ENCODE measurements at regions not wholly inside any gene's neighbourhood (a gene's known extent, or its start where the extent isn't known, plus 50 kb on each side); places are given as distances from the start of the nearest gene placed in this dataset.

DNA sequence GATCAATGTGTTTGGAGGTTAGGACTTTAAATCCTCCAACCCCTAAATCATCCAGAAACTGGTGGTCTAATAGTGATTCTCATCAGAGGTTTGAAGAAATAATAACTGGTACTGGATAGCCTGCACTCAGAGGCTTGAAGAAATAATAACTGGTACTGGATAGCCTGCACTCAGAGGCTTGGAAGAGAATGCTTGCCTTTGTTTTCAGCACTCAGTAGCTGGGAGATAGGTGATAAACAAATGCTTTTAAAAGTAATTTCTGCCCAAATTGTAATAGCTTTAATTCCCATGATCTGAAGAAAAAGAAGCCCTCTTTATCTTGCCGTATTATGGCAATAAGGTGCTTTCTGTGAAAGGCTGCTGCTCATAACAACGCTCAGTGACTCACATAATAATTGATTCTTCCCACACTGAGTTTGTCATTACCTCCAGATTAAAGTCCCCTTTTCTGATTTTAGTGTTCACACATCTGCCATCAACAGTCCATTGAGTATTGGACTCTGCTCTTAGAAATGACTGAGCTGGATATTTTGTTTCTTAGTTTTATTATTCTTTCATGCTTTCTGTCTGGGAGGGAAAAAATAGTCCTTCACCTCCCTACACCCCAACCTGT lies 112.3 kb upstream of the PHYHIPL start:
- intact Hi-C loops (cut with micrococcal nuclease) = no loop called here
- TF ChIP-seq, protein P1, sequence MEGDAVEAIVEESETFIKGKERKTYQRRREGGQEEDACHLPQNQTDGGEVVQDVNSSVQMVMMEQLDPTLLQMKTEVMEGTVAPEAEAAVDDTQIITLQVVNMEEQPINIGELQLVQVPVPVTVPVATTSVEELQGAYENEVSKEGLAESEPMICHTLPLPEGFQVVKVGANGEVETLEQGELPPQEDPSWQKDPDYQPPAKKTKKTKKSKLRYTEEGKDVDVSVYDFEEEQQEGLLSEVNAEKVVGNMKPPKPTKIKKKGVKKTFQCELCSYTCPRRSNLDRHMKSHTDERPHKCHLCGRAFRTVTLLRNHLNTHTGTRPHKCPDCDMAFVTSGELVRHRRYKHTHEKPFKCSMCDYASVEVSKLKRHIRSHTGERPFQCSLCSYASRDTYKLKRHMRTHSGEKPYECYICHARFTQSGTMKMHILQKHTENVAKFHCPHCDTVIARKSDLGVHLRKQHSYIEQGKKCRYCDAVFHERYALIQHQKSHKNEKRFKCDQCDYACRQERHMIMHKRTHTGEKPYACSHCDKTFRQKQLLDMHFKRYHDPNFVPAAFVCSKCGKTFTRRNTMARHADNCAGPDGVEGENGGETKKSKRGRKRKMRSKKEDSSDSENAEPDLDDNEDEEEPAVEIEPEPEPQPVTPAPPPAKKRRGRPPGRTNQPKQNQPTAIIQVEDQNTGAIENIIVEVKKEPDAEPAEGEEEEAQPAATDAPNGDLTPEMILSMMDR (IDR thresholded peaks at IDR 0.05) = no peak
- POLR2A ChIA-PET = no interaction called here

DNA sequence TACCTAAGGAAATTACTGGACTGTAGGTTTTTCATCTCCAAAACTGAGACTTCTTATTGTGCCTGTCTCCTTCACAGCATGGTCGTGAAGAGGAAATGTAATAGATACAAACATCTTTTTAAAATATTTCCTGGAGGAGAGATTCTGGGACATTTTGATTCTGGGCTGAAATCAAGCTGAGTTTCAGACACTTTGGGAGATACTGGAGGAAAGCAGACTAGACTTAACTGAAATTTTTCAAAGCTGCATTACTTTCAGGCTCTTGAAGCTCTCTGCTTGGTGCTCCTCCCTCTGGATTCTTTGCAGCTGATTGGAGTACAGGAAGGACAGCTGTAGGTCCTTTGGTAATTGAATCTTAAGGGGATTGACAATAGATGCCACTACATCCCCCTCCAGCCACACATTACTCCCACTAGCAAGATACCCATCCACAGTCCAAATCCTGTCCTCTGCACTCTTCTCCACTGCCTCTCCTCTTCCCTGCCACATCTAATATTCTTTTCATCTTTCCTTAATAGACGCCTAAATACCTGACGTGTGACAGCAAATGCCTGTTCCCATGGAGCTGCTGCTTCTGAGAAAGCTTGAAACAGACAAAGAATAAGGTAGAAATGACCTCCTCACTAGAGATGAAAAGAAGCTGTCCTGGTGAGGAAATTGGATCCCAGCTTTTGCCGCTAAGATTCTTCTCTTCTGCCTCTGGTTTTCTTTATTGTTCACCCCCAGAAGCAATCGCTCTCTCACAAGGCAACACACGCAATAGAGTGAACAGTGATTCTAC lies 111.5 kb upstream of the PHYHIPL start:
- H3K36me3 Mint-ChIP-seq (ENCODE audit: low read depth) = no peaks in the 10 kb centered on the region

More for the DNA sequence above, 112.3 kb upstream of the PHYHIPL start:
- Mint-ChIP-seq H3K4me3 (no peak overlapping the region), H3K27ac (no peak overlapping the region), H3K27me3 (peaks cover 2% of the 10 kb centered on the region), H3K9me3 (peaks cover 3% of the 10 kb centered on the region), H3K36me3 (ENCODE audit: low read depth) (no peaks in the 10 kb centered on the region), H3K4me1 (ENCODE audit: low read depth) (no peaks in the 10 kb centered on the region)
- ATAC-seq (no peak), DNase-seq (no peak)
- CTCF ChIA-PET = no interaction called here

DNA sequence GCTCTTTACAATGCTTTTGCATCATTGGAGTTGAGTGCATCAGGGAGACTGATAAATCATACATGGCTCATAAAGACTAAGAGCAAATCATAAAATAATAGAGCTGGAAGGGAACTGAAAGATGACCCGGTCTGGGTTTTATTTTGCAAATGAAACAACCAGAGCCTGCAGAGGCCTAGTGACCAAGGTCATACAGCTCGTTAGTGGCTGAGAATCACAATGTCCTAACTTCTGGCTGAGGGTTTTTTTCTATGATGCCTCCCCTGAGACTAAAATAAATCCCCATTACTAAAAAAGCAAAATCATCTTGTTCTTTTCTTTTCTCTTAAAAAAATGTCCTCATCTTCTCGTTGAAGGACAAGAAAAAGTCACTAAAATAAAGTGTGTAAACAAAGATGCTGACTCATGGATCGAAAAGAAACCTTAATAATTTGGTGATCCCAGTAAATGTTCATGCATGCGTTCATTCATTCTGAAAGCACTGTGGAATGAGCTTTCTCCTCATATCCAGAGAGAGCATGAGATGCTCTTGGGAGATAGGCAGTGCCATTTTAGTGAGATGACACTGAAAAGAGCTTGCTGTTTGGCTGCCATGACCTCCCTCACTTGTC lies 107.8 kb upstream of the PHYHIPL start:
- H3K4me3 Mint-ChIP-seq = no peak overlapping the region
- no peak for DNase-seq
- ChIA-PET POLR2A (no interaction called here), CTCF (interaction anchor here (1.2 kb wide), 1 partner anchor 9 kb away, joined by 3 read pairs; no protein-coding TSS in a partner anchor)
- H3K27me3 Mint-ChIP-seq = no peaks in the 10 kb centered on the region
- no peak for ATAC-seq
- H3K27ac Mint-ChIP-seq = no peak overlapping the region
- no peaks in the 10 kb centered on the region for H3K4me1 Mint-ChIP-seq (ENCODE audit: low read depth)
- TF ChIP-seq, protein P1 (IDR thresholded peaks at IDR 0.05) = no peak
- no peaks in the 10 kb centered on the region for H3K9me3 Mint-ChIP-seq
- no peaks in the 10 kb centered on the region for H3K36me3 Mint-ChIP-seq (ENCODE audit: low read depth)
- intact Hi-C loops (cut with micrococcal nuclease) = no loop called here

More for the DNA sequence above, 111.5 kb upstream of the PHYHIPL start:
- intact Hi-C loops (cut with micrococcal nuclease) = no loop called here
- Mint-ChIP-seq H3K4me1 (ENCODE audit: low read depth) (no peaks in the 10 kb centered on the region), H3K27me3 (peaks cover 2% of the 10 kb centered on the region), H3K4me3 (no peak overlapping the region), H3K9me3 (peaks cover 3% of the 10 kb centered on the region), H3K27ac (no peak overlapping the region)
- CTCF ChIA-PET = no interaction called here
- DNase-seq = no peak
- ATAC-seq = no peak
- POLR2A ChIA-PET = no interaction called here
- TF ChIP-seq, protein P1 (IDR thresholded peaks at IDR 0.05) = no peak

DNA sequence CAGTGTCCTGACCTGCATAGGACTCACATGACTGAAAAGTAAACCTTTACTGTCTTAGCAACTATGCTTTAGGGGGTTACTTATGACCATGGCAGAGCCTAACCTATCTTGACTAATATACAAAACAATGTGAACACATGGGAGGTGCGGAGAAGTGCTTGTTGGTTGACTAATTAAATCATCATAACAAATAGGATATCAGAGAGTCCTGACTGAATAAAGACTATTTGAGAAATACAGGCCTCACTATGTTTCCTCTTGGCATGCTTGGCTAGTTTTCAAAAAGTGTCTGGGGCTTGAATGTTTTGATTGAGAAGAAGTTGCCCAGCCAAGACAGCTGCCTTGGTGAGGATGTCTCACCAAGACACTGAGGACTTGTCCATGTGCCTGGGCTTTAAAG lies 104.4 kb upstream of the PHYHIPL start:
- intact Hi-C loops (cut with micrococcal nuclease) = no loop called here
- no peak for DNase-seq
- no peak overlapping the region for H3K27ac Mint-ChIP-seq
- no peak overlapping the region for H3K4me3 Mint-ChIP-seq
- ChIA-PET CTCF (no interaction called here), POLR2A (no interaction called here)
- H3K4me1 Mint-ChIP-seq (ENCODE audit: low read depth) = no peaks in the 10 kb centered on the region
- H3K27me3 Mint-ChIP-seq = no peaks in the 10 kb centered on the region
- no peaks in the 10 kb centered on the region for H3K9me3 Mint-ChIP-seq
- TF ChIP-seq, protein P1 (IDR thresholded peaks at IDR 0.05) = no peak
- no peaks in the 10 kb centered on the region for H3K36me3 Mint-ChIP-seq (ENCODE audit: low read depth)
- no peak for ATAC-seq

DNA sequence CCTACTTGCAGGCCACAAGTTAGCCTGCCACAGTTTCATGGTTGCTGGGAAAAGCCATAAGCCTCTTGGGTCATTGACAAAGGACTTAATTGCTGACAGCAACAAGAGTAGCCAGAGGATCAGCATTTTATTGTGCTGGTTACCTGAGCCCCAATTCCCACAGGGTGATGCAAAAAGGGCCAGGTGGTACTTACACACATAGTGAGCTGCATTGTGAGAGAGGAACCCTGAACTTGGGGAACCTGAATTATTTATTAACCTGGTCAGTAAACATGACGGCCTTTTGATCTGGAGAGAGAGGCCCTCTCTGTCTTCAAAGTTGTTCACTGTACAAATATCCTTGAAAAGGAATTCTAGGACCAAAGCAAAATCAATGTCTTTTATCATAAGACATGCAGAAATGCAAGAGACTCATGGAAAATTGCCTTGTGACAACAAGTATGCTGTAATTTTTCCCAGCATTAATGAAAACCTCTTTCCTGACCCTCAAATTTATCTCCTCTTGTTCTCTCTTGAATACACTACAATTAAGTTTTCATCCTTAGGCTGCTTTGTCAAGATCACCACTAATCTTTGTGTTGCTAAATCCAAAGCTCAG lies 102.9 kb upstream of the PHYHIPL start:
- intact Hi-C loops (cut with micrococcal nuclease) = no loop called here
- ChIA-PET CTCF (no interaction called here), POLR2A (no interaction called here)
- ATAC-seq = no peak
- no peaks in the 10 kb centered on the region for H3K9me3 Mint-ChIP-seq
- DNase-seq = no peak
- H3K4me1 Mint-ChIP-seq (ENCODE audit: low read depth) = no peaks in the 10 kb centered on the region
- no peak overlapping the region for H3K27ac Mint-ChIP-seq
- H3K4me3 Mint-ChIP-seq = no peak overlapping the region
- TF ChIP-seq, protein P1 (IDR thresholded peaks at IDR 0.05) = no peak
- no peaks in the 10 kb centered on the region for H3K27me3 Mint-ChIP-seq
- H3K36me3 Mint-ChIP-seq (ENCODE audit: low read depth) = no peaks in the 10 kb centered on the region
